Mesendoderm (in vitro differentiated cells): ENCODE measurements at regions not wholly inside any gene's neighbourhood (a gene's known extent, or its start where the extent isn't known, plus 50 kb on each side); places are given as distances from the start of the nearest gene placed in this dataset.
A peak's percentile ranks its signal among the peaks of the same experiment; 100 is the strongest.

Experiments
- DNase-seq: peaks from one replicate; pipeline ENCODE4 v3.0.0; 2013
- H2AK5ac ChIP-seq: 2 replicates; pipeline ENCODE4 v1.6.1; 2013; ENCODE audit warnings: low read length, inconsistent platforms
- H2BK120ac ChIP-seq: 2 replicates; pipeline ENCODE4 v1.6.1; 2013; ENCODE audit warnings: low read depth, mild to moderate bottlenecking, low read length, moderate library complexity, mixed read lengths
- H2BK15ac ChIP-seq: replicated peaks from 2 replicates; pipeline ENCODE4 v1.6.1; 2013; ENCODE audit warnings: low read depth, mild to moderate bottlenecking, moderate library complexity
- H2BK5ac ChIP-seq: 2 replicates; pipeline ENCODE4 v1.6.1; 2013; ENCODE audit warnings: low read length, inconsistent platforms
- H3K18ac ChIP-seq: 2 replicates; pipeline ENCODE4 v1.6.1; 2013; ENCODE audit warnings: mild to moderate bottlenecking, low read length, mixed read lengths
- H3K23ac ChIP-seq: one replicate; pipeline ENCODE4 v1.6.1; 2013; ENCODE audit warnings: low read length
- H3K27ac ChIP-seq: 2 replicates; pipeline ENCODE4 v1.5.1; 2013; ENCODE audit warnings: low read depth, mild to moderate bottlenecking, inconsistent platforms, low read length, moderate library complexity
- H3K27me3 ChIP-seq: 2 replicates; pipeline ENCODE4 v1.6.1; 2013; ENCODE audit warnings: low read length, control low read depth, mild to moderate bottlenecking, inconsistent platforms; ENCODE audit not compliant: insufficient read depth, poor library complexity
- H3K36me3 ChIP-seq: 2 replicates; pipeline ENCODE4 v1.6.1; 2013; ENCODE audit warnings: low read length, inconsistent platforms; ENCODE audit not compliant: control insufficient read depth, insufficient read depth
- H3K4ac ChIP-seq: one replicate; pipeline ENCODE4 v1.6.1; 2013; ENCODE audit warnings: low read depth, mild to moderate bottlenecking, low read length, moderate library complexity
- H3K4me1 ChIP-seq: 2 replicates; pipeline ENCODE4 v1.6.1; 2013; ENCODE audit warnings: low read depth, low read length, inconsistent platforms; ENCODE audit not compliant: control insufficient read depth
- H3K4me2 ChIP-seq: 2 replicates; pipeline ENCODE4 v1.6.1; 2013; ENCODE audit warnings: low read length
- H3K4me3 ChIP-seq: 2 replicates; pipeline ENCODE4 v1.5.1; 2013; ENCODE audit warnings: mild to moderate bottlenecking, low read length
- H3K56ac ChIP-seq: one replicate; pipeline ENCODE4 v1.6.1; 2013; ENCODE audit warnings: low read length
- H3K79me1 ChIP-seq: 2 replicates; pipeline ENCODE4 v1.6.1; 2013; ENCODE audit warnings: low read length, inconsistent platforms
- H3K79me2 ChIP-seq: 2 replicates; pipeline ENCODE4 v1.6.1; 2013; ENCODE audit warnings: mild to moderate bottlenecking, low read length; ENCODE audit not compliant: control insufficient read depth, insufficient read depth
- H3K9ac ChIP-seq: 2 replicates; pipeline ENCODE4 v1.6.1; 2013; ENCODE audit warnings: low read length, inconsistent platforms
- H4K5ac ChIP-seq: one replicate; pipeline ENCODE4 v1.6.1; 2013; ENCODE audit warnings: low read length
- H4K8ac ChIP-seq: one replicate; pipeline ENCODE4 v1.6.1; 2013; ENCODE audit warnings: low read depth, mild to moderate bottlenecking, control low read depth, low read length, moderate library complexity
- WGBS: extraction: QIAGEN DNeasy Blood & Tissue Kit; methylation state at CpG from one replicate; pipeline ENCODE4 v1.1.7; 2013; ENCODE audit warnings: low lambda C conversion rate, missing lambda C conversion rate; ENCODE audit not compliant: insufficient coverage; ENCODE audit errors: extremely low coverage; 5-methylcytosine and 5-hydroxymethylcytosine counted together

DNA sequence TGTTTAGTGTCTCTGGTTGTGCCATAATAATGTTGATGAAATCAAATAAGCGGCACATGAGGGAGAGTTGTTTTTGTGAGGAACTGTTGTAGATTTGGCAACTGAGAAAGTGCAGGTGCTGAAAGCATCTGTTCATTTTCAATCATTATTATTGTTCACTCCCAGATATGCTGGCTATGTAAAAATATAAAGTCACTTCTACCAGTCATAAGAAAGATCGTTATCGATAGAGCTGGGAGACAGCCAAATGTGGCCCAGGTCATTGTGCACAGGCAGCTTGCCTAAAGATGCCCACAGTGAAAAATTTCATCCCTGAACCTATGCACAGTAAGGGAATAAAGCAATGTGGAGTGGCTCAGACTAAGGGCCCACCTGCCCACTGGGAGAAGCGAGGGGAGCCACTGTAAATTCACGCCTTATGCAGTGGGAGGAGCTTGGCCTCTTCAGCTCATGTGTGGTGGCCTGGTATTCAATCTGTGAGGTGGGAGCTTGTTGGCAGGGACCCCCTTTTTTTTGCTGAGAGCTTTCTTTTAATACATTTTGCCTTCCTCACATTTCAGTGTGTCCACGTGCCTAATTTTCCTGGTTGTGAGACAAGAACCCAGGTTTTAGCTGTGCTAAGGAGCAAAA is 1490.8 kb upstream of the TMEM132C start:
- no peak overlapping the region for H2BK5ac ChIP-seq
- WGBS, result no CpG with 5 or more reads among the region's 6 CpGs

DNA sequence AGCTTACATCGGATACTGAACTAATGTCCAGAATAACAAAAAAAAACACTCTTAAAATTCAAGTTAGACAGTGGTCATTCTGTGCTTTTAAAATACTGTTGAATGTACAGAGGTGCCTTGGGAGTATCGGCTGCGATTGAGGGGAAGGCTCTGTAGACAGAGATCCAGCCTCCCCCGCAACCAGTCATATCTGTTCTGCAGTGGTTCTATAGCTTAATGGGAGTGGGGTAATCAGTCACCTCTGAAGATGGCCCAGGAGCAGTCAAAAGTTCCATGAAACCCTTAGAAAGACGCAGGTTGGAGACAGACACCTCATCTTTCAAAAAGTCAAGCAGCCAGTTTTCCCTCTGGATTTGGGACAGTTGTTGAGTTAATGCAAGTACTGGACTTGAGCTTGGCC is 1486.6 kb upstream of the TMEM132C start:
- Histone ChIP-seq H3K18ac (no peak overlapping the region), H3K27me3 (no peaks in the 10 kb centered on the region), H4K5ac (no peak overlapping the region)

More for the DNA sequence above, 1490.8 kb upstream of the TMEM132C start:
- no peak overlapping the region for H2BK15ac ChIP-seq
- H3K4me2 ChIP-seq, result no peak overlapping the region
- no peak overlapping the region for H3K56ac ChIP-seq
- H3K9ac ChIP-seq, result no peak overlapping the region
- no peak overlapping the region for H2AK5ac ChIP-seq
- no peak for DNase-seq
- no peak overlapping the region for H3K4me3 ChIP-seq
- no peaks in the 10 kb centered on the region for H3K79me1 ChIP-seq
- no peaks in the 10 kb centered on the region for H3K27me3 ChIP-seq
- no peak overlapping the region for H4K8ac ChIP-seq
- no peak overlapping the region for H3K18ac ChIP-seq
- no peaks in the 10 kb centered on the region for H3K36me3 ChIP-seq
- H3K79me2 ChIP-seq, result no peaks in the 10 kb centered on the region
- H3K23ac ChIP-seq, result no peak overlapping the region
- H3K4me1 ChIP-seq, result no peaks in the 10 kb centered on the region
- no peak overlapping the region for H4K5ac ChIP-seq
- H2BK120ac ChIP-seq, result no peak overlapping the region
- no peak overlapping the region for H3K27ac ChIP-seq
- H3K4ac ChIP-seq, result no peak overlapping the region

DNA sequence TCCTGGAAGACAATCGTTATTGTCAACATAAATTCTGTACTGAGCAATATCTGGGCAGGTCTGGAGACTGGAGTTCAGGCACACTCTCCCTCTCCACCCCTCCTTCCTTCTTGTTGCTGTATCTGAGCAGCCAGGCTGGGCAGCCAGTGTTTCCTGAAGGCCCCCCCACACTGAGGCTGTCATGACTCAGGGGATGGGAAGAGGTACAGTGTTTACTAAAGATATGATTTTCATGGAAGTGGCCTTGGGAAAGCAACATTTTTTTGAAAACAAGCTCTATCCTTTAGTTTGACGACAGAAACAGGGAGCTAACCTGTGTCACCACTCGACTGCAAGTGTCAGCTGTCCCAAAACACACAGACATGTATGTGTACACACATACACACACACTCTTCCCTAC is 1485.4 kb upstream of the TMEM132C start:
- Histone ChIP-seq H3K4me1 (peaks cover 2% of the 10 kb centered on the region), H2BK15ac (no peak overlapping the region), H4K5ac (no peak overlapping the region), H3K79me1 (no peaks in the 10 kb centered on the region), H3K36me3 (no peaks in the 10 kb centered on the region), H3K23ac (no peak overlapping the region), H4K8ac (no peak overlapping the region), H3K9ac (no peak overlapping the region), H2AK5ac (no peak overlapping the region), H3K27me3 (no peaks in the 10 kb centered on the region), H3K4me3 (no peak overlapping the region), H3K4ac (no peak overlapping the region), H3K56ac (no peak overlapping the region), H2BK120ac (no peak overlapping the region), H3K4me2 (no peak overlapping the region), H3K79me2 (no peaks in the 10 kb centered on the region), H3K27ac (no peak overlapping the region), H3K18ac (no peak overlapping the region), H2BK5ac (no peak overlapping the region)
- no peak for DNase-seq
- no CpG with 5 or more reads among the region's 3 CpGs for WGBS

More for the DNA sequence above, 1486.6 kb upstream of the TMEM132C start:
- Histone ChIP-seq H2BK15ac (no peak overlapping the region), H3K27ac (no peak overlapping the region), H3K4me3 (no peak overlapping the region), H2AK5ac (no peak overlapping the region), H2BK120ac (no peak overlapping the region), H3K9ac (no peak overlapping the region), H3K4ac (no peak overlapping the region), H3K4me1 (peaks cover 2% of the 10 kb centered on the region), H3K36me3 (no peaks in the 10 kb centered on the region), H3K79me2 (no peaks in the 10 kb centered on the region), H3K23ac (no peak overlapping the region), H3K79me1 (no peaks in the 10 kb centered on the region), H3K56ac (no peak overlapping the region), H4K8ac (no peak overlapping the region), H3K4me2 (no peak overlapping the region), H2BK5ac (no peak overlapping the region)
- no CpG with 5 or more reads among the region's 5 CpGs for WGBS
- no peak for DNase-seq

DNA sequence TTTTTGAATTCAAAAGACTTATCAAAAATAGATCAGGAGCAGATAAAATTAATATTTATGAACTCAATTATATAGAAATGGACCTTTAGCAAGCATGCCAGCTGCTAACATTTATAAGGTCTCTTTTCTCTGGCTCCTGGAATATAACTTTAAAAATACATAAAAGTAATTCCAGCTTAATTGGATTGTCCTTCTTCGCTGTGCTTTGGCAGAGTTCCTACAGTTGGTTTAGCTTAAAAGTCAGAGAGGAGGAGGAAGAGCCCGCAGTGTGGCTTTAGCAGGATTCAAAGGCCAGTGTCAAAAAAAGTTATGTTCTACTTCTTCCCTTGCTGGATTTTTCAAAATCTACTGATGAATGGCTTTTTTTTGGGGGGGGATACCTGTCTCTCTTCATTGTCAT is 1484.9 kb upstream of the TMEM132C start:
- no peak overlapping the region for H2BK5ac ChIP-seq

DNA sequence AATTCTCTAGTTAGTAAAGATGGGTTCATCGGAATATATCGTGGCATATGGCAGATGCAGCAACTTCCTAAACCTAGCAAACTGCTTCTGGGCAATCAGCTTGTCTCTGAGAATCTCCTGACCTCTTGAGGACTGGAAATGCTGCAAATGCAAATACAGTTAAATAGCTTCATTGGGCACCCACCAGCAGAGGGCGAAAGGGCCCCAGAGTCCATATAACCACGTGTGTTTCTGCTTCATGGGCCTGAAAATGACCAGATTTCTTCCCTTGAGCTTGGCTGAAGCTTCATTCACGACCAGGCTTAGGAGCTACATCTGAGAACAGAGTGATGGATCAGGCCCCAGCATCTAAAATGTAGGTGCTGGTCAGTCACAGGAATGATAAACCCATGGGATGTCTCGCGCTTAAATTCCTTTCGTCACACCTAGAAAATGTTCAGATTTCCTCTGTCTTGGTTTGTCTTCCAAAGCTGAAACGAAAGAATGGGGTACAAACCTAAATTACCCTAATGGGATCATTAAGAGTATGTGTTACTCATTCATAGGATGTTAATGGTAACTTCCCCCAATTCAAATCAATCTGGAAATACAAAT is 1482.5 kb upstream of the TMEM132C start:
- Histone ChIP-seq H3K36me3 (no peaks in the 10 kb centered on the region), H2BK15ac (no peak overlapping the region), H2BK120ac (no peak overlapping the region), H2AK5ac (no peak overlapping the region), H3K79me1 (no peaks in the 10 kb centered on the region), H3K27ac (no peak overlapping the region), H3K27me3 (no peaks in the 10 kb centered on the region), H3K4me1 (peaks cover 2% of the 10 kb centered on the region), H3K18ac (no peak overlapping the region), H3K79me2 (no peaks in the 10 kb centered on the region), H4K5ac (no peak overlapping the region), H3K4me3 (no peak overlapping the region), H2BK5ac (no peak overlapping the region), H3K4me2 (no peak overlapping the region), H3K4ac (no peak overlapping the region), H3K23ac (no peak overlapping the region), H3K56ac (no peak overlapping the region), H3K9ac (no peak overlapping the region), H4K8ac (no peak overlapping the region)
- peak; percentile 86 for DNase-seq
- WGBS, result no CpG with 5 or more reads among the region's 9 CpGs

More for the DNA sequence above, 1484.9 kb upstream of the TMEM132C start:
- Histone ChIP-seq H3K36me3 (no peaks in the 10 kb centered on the region), H3K23ac (no peak overlapping the region), H3K27ac (no peak overlapping the region), H3K27me3 (no peaks in the 10 kb centered on the region), H4K5ac (no peak overlapping the region), H3K4me2 (no peak overlapping the region), H3K4me3 (no peak overlapping the region), H3K79me1 (no peaks in the 10 kb centered on the region), H3K18ac (no peak overlapping the region), H3K4ac (no peak overlapping the region), H2AK5ac (no peak overlapping the region), H3K9ac (no peak overlapping the region), H2BK15ac (no peak overlapping the region), H3K4me1 (peaks cover 2% of the 10 kb centered on the region), H2BK120ac (no peak overlapping the region), H3K56ac (no peak overlapping the region), H4K8ac (no peak overlapping the region), H3K79me2 (no peaks in the 10 kb centered on the region)
- no CpG with 5 or more reads among the region's 2 CpGs for WGBS
- DNase-seq, result no peak

DNA sequence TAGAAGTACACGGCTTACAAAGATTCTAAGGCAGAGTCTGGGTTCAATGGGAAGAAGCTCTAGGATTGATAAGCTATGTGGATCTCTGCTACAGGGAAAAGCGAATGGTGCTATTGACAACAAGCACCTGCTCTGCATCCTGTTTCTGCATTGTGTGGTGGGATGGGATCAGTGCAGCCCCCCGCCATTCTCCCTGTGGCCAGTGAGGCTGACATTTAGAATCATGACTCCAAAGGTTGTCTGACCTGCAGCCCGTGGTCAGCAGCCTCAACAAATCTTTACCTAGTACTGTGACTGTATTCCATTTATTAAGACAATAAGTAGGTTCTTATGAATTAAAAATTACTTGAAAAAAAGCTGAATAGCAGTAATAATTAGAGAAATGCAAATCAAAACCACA is 1477.0 kb upstream of the TMEM132C start:
- H2BK120ac ChIP-seq, result no peak overlapping the region
- H3K4ac ChIP-seq, result no peak overlapping the region
- no peaks in the 10 kb centered on the region for H3K27me3 ChIP-seq
- no peak overlapping the region for H3K27ac ChIP-seq
- H3K9ac ChIP-seq, result no peak overlapping the region
- no peak overlapping the region for H3K23ac ChIP-seq
- H3K79me1 ChIP-seq, result no peaks in the 10 kb centered on the region
- H3K56ac ChIP-seq, result no peak overlapping the region
- no peak overlapping the region for H3K4me3 ChIP-seq
- H3K18ac ChIP-seq, result no peak overlapping the region
- no peaks in the 10 kb centered on the region for H3K79me2 ChIP-seq
- no peak overlapping the region for H4K5ac ChIP-seq
- H4K8ac ChIP-seq, result no peak overlapping the region
- DNase-seq, result no peak
- H3K4me1 ChIP-seq, result no peaks in the 10 kb centered on the region
- no peak overlapping the region for H3K4me2 ChIP-seq
- H2BK15ac ChIP-seq, result no peak overlapping the region
- H2AK5ac ChIP-seq, result no peak overlapping the region
- H2BK5ac ChIP-seq, result no peak overlapping the region
- no peaks in the 10 kb centered on the region for H3K36me3 ChIP-seq
- no CpG with 5 or more reads among the region's 4 CpGs for WGBS
